ENCODE measurements at regions not wholly inside any gene's neighbourhood (a gene's known extent, or its start where the extent isn't known, plus 50 kb on each side); places are given as distances from the start of the nearest gene placed in this dataset.

DNA sequence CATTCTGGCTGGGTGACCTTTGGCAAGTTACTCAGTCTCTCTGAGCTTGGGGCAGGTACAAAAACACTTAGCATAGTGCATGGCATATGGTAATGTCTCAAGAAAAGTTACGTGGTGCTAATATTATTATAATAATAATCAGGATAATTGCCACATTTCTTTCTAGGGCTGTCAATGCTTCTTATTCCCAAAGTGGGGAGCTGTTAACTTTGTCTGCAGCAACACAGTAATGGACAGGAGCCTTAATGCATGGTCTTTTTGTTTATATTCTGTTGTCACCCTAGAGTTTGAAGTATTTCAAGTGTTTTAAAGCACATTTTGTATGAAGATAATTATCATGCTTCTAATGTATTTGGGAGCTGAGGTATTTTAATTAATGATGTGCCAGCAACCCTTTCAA lies 121.8 kb downstream of the FHIP1A start:
- peak; percentile 32 to 33 for DNase-seq (ENCODE audit: low read depth in 2 of 2)
- TF ChIP-seq, protein P1, sequence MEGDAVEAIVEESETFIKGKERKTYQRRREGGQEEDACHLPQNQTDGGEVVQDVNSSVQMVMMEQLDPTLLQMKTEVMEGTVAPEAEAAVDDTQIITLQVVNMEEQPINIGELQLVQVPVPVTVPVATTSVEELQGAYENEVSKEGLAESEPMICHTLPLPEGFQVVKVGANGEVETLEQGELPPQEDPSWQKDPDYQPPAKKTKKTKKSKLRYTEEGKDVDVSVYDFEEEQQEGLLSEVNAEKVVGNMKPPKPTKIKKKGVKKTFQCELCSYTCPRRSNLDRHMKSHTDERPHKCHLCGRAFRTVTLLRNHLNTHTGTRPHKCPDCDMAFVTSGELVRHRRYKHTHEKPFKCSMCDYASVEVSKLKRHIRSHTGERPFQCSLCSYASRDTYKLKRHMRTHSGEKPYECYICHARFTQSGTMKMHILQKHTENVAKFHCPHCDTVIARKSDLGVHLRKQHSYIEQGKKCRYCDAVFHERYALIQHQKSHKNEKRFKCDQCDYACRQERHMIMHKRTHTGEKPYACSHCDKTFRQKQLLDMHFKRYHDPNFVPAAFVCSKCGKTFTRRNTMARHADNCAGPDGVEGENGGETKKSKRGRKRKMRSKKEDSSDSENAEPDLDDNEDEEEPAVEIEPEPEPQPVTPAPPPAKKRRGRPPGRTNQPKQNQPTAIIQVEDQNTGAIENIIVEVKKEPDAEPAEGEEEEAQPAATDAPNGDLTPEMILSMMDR (IDR thresholded peaks at IDR 0.05; ENCODE audit: low read depth, low read length), result peak; percentile 47

DNA sequence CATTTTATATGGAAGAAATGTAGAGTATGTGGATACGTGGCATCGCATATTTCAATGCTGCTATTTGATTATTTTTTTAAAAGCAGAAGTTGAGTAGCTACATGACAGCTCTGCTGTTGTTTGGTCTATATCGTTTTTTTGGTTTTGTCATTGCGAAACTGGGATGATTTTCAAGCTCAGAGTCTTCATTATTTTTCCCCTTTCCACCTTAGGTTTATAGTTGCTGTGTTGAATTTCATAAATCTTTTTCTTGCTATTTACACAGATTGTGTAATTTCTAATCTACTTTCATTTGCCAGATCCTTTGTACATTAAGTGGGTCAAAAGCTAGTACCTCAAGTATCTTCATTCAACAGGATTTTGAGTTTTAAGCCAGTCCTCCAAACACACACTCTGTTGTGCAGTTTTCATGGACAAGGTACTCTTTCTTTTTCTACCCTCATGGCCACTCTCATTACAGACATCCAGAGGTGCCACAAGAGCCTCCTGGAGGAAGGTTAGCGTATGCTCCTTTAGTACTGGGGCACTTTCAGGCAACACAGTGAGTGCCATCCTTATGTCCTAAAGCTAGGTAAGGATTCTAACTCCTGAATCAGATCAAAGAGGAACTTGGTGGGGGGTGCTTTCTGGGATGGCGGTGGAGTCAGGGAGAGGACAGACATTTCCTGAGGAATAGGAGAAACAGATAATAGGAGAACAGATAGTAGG lies 123.2 kb downstream of the FHIP1A start:
- TF ChIP-seq, protein P1 (IDR thresholded peaks at IDR 0.05; ENCODE audit: low read depth, low read length), result no peak
- no peak overlapping the region for H3K4me3 ChIP-seq (replicated peaks in 1 of 2; ENCODE audit: low read depth in 2 of 2, low read length in 2 of 2)
- peak in 1 of 2 donors; percentile 8 for DNase-seq (ENCODE audit: low read depth in 2 of 2)

More for the DNA sequence above, 121.8 kb downstream of the FHIP1A start:
- H3K4me3 ChIP-seq (replicated peaks in 1 of 2; ENCODE audit: low read depth in 2 of 2, low read length in 2 of 2), result no peak overlapping the region

DNA sequence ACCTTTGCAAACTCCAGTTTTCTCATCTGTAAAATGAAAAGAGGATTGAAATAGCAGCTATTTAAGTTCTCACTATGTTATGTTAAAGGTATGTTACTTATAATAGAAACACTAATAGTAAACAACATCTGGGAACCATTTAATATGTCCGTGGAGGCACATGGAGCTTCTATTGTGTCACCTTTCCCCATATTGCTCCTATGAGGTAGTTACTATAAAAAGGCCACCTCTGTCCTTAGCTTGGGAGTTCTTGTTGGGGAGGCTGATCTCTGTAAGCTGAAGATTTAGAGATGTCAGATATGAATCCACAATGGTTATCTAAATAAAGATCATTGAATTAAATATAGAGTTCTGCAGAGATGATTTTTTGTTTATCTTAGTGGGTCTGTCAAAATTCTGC lies 125.2 kb downstream of the FHIP1A start:
- DNase-seq (ENCODE audit: low read depth in 2 of 2), result no peak
- TF ChIP-seq, protein P1 (IDR thresholded peaks at IDR 0.05; ENCODE audit: low read depth, low read length), result no peak
- no peak overlapping the region for H3K4me3 ChIP-seq (replicated peaks in 1 of 2; ENCODE audit: low read depth in 2 of 2, low read length in 2 of 2)

- no peak for DNase-seq (ENCODE audit: low read depth in 2 of 2)
- TF ChIP-seq, protein P1 (IDR thresholded peaks at IDR 0.05; ENCODE audit: low read depth, low read length), result no peak
- H3K4me3 ChIP-seq (replicated peaks in 1 of 2; ENCODE audit: low read depth in 2 of 2, low read length in 2 of 2), result no peak overlapping the region
Observed at GRCh38 chr4:151535366-151535765, 126.4 kb downstream of the FHIP1A start.

- H3K4me3 ChIP-seq (replicated peaks in 1 of 2; ENCODE audit: low read depth in 2 of 2, low read length in 2 of 2), result no peak overlapping the region
- DNase-seq (ENCODE audit: low read depth in 2 of 2), result peak; percentile 53 to 90
- TF ChIP-seq, protein P1 (IDR thresholded peaks at IDR 0.05; ENCODE audit: low read depth, low read length), result no peak
Observed at GRCh38 chr4:151537687-151538086, 128.7 kb downstream of the FHIP1A start.

DNA sequence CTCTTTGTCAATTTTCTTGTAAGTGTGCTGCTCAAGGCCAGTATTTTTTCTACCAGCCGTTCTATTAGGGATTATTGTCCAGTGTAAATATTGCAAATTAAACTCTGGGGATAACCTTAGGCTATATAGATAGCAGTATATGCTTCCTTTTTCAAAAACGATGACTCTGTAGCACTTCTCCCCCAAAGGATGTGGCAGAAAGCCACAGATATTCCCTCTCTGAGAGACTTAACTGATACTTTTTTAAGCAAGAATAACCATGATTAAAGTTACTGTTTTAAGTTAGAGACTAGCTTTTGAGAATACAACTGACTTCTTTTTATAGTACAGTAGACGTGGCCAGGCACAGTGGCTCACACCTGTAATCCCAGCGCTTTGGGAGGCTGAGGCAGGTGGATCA lies 130.0 kb downstream of the FHIP1A start:
- H3K4me3 ChIP-seq (replicated peaks in 1 of 2; ENCODE audit: low read depth in 2 of 2, low read length in 2 of 2), result no peak overlapping the region

More for the DNA sequence above, 130.0 kb downstream of the FHIP1A start:
- no peak for DNase-seq (ENCODE audit: low read depth in 2 of 2)
- TF ChIP-seq, protein P1 (IDR thresholded peaks at IDR 0.05; ENCODE audit: low read depth, low read length), result no peak
